ENCODE measurements at regions not wholly inside any gene's neighbourhood (a gene's known extent, or its start where the extent isn't known, plus 50 kb on each side); places are given as distances from the start of the nearest gene placed in this dataset.

GRCh38 chr5:98722188-98722587, 51.3 kb upstream of the RGMB start:
- H3K9ac ChIP-seq (ENCODE audit: low read depth, low read length): no peak overlapping the region
- peak overlapping the region; percentile 40; the same call in 1 of the 2 replicates for H3K4me2 ChIP-seq (ENCODE audit: low read depth, low read length)
- H3K18ac ChIP-seq (ENCODE audit: low read depth, low read length): peak overlapping the region; percentile 70; the same call in 1 of the 2 replicates
- intact Hi-C loops (cut with micrococcal nuclease) (no loop called here), in situ Hi-C loops (cut with MboI; ENCODE audit: low sequenced_read_pairs) (no loop called here), dilution Hi-C loops (cut with HindIII; ENCODE audit: low sequenced_read_pairs, unreplicated experiment) (no loop called here)
- no peak overlapping the region for H4K5ac ChIP-seq (ENCODE audit: low read depth, low read length)
- no peak overlapping the region for H2BK20ac ChIP-seq (ENCODE audit: low read depth, low read length)
- no peaks in the 10 kb centered on the region for H3K36me3 ChIP-seq (ENCODE audit: control insufficient read depth, insufficient read depth, low read length)
- no peak overlapping the region for H2AK5ac ChIP-seq (ENCODE audit: low read depth, low read length)
- no peaks in the 10 kb centered on the region for H4K20me1 ChIP-seq (ENCODE audit: insufficient read depth, low read length)
- no peak overlapping the region for H3K56ac ChIP-seq (ENCODE audit: extremely low read depth, insufficient read depth, low read length)
- H3K4me1 ChIP-seq (ENCODE audit: control insufficient read depth, insufficient read depth, low read length): no peaks in the 10 kb centered on the region; the same call in 1 of the 2 replicates
- H3K4me3 ChIP-seq (ENCODE audit: insufficient read depth, low read depth, low read length): no peak overlapping the region
- H2BK5ac ChIP-seq (ENCODE audit: low read depth, low read length, poor library complexity, severe bottlenecking): no peak overlapping the region
- ChIA-PET POLR2A (ENCODE audit: unreplicated experiment) (interaction anchor here (1.3 kb wide), 1 partner anchor 47 kb away, joined by 3 read pairs; no protein-coding TSS in a partner anchor), CTCF (interaction anchor here (0.9 kb wide), 1 partner anchor 10 kb away, joined by 3 read pairs; no protein-coding TSS in a partner anchor)
- no peaks in the 10 kb centered on the region for H3K79me1 ChIP-seq (ENCODE audit: low read depth in 1 of 2, low read length in 2 of 2)
- H3K23ac ChIP-seq (ENCODE audit: low read depth, low read length): no peak overlapping the region
- no peak overlapping the region for H2AFZ ChIP-seq (replicated peaks; ENCODE audit: low read length, poor library complexity)
- no peak overlapping the region for H4K8ac ChIP-seq (ENCODE audit: low read depth in 2 of 2, low read length in 2 of 2)
- DNase-seq (peak; percentile 31), ATAC-seq (ENCODE audit: low read depth) (no peak)
- H3K9me1 ChIP-seq (ENCODE audit: insufficient read depth, low read length): no peaks in the 10 kb centered on the region
- WGBS, 2 experiments (ENCODE audit: extremely low coverage in 2 of 2, insufficient read length in 1 of 2): no CpG with 5 or more reads among the region's 2 CpGs
- no peak overlapping the region for H3K4ac ChIP-seq (ENCODE audit: low read depth, low read length)
- no peak overlapping the region for H3K14ac ChIP-seq (replicated peaks; ENCODE audit: low read depth, low read length)
- BruUV-seq (replicated peaks): no TSS peak
- no peaks in the 10 kb centered on the region for H3K9me3 ChIP-seq (ENCODE audit: control insufficient read depth, insufficient read depth, low read length)
- no peaks in the 10 kb centered on the region for H3K27me3 ChIP-seq (ENCODE audit: control insufficient read depth, insufficient read depth, low read length)
- no peak overlapping the region for H2BK120ac ChIP-seq (ENCODE audit: low read depth, low read length)
- H2AK9ac ChIP-seq (replicated peaks; ENCODE audit: low read depth, low read length, poor library complexity): no peak overlapping the region
- no peak overlapping the region for H3K27ac ChIP-seq (ENCODE audit: insufficient read depth, low read length)
- no peak overlapping the region for H4K91ac ChIP-seq (ENCODE audit: insufficient read depth, low read depth, low read length)
- H2BK15ac ChIP-seq (ENCODE audit: low read depth, low read length): no peak overlapping the region
- no peak for TF ChIP-seq FOS (IDR thresholded peaks at IDR 0.05; ENCODE audit: low read depth, low read length)
- no peak for TF ChIP-seq NFE2L2 (IDR thresholded peaks at IDR 0.05; ENCODE audit: low read depth, low read length)
- TF ChIP-seq MAZ (IDR thresholded peaks at IDR 0.05; ENCODE audit: borderline replicate concordance, low read depth, low read length): no peak
- TF ChIP-seq MAFK (IDR thresholded peaks at IDR 0.05; ENCODE audit: low read depth, low read length): no peak
- TF ChIP-seq, protein P1, sequence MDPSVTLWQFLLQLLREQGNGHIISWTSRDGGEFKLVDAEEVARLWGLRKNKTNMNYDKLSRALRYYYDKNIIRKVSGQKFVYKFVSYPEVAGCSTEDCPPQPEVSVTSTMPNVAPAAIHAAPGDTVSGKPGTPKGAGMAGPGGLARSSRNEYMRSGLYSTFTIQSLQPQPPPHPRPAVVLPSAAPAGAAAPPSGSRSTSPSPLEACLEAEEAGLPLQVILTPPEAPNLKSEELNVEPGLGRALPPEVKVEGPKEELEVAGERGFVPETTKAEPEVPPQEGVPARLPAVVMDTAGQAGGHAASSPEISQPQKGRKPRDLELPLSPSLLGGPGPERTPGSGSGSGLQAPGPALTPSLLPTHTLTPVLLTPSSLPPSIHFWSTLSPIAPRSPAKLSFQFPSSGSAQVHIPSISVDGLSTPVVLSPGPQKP (IDR thresholded peaks at IDR 0.05; ENCODE audit: borderline replicate concordance, low read depth, low read length): no peak
- no peak for TF ChIP-seq CEBPB (IDR thresholded peaks at IDR 0.05; ENCODE audit: low read depth, low read length)
- TF ChIP-seq RAD21 (IDR thresholded peaks at IDR 0.05; ENCODE audit: low read length): no peak
- TF ChIP-seq MXI1 (IDR thresholded peaks at IDR 0.05; ENCODE audit: borderline replicate concordance, low read depth, low read length): no peak
- TF ChIP-seq BHLHE40 (IDR thresholded peaks at IDR 0.05; ENCODE audit: low read depth, low read length): no peak
- TF ChIP-seq SMC3 (IDR thresholded peaks at IDR 0.05; ENCODE audit: low read depth, low read length): no peak
- no peak for TF ChIP-seq RCOR1 (IDR thresholded peaks at IDR 0.05; ENCODE audit: insufficient replicate concordance, low read length)
- no peak for TF ChIP-seq USF2 (IDR thresholded peaks at IDR 0.05; ENCODE audit: low read depth, low read length)
- TF ChIP-seq CHD1 (IDR thresholded peaks at IDR 0.05; ENCODE audit: low read depth, low read length): no peak
- no peak for TF ChIP-seq POLR2A (IDR thresholded peaks at IDR 0.05; ENCODE audit: low read depth, low read length)
